Right lung (tissue), 2 donors: ENCODE measurements at regions not wholly inside any gene's neighbourhood (a gene's known extent, or its start where the extent isn't known, plus 50 kb on each side); places are given as distances from the start of the nearest gene placed in this dataset.

Experiments
- DNase-seq, 2 donors: peaks; one replicate each; pipeline ENCODE4 v3.0.0-alpha.2; 2013

DNA sequence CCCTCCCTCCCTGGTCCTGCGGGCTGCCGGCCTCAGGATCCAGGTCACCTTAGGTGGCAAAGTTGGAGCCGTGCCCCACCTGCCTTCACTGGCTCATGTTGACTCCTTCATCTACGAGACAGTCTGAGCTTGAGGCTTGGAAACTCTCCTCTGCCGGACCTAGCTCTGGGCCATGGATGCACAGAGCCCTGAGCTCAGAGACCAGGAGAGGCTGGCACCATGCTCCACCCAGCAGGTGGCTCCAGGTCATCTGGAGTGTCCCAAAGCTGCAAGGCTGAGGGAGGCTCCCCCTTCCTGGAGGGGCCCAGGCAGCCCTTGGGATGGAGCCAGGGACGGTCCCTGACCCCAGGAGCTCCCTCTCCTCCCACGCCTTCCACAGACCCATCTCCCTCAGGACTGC, 81.3 kb downstream of the PDGFA start:
- DNase-seq: no peak

DNA sequence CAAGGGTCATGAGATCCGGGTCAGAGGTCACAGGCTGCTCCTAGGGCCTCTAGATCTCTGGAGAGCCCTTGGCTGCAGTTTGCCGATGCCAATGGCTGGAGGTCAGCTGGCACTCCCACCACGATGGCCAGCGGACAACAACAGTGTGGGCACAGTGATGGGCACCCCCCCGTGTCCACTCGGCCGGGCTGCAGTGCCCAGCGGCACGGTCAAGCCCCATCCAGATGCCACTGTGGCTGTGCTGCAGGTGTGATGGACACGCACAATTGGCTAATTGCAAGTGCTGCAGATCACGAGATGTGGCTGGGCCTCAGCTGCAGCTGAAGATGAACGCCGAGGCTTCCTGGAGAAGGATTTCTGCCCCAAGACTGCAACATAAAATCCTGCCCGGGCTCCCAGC, 80.7 kb downstream of the PDGFA start:
- DNase-seq: no peak

DNA sequence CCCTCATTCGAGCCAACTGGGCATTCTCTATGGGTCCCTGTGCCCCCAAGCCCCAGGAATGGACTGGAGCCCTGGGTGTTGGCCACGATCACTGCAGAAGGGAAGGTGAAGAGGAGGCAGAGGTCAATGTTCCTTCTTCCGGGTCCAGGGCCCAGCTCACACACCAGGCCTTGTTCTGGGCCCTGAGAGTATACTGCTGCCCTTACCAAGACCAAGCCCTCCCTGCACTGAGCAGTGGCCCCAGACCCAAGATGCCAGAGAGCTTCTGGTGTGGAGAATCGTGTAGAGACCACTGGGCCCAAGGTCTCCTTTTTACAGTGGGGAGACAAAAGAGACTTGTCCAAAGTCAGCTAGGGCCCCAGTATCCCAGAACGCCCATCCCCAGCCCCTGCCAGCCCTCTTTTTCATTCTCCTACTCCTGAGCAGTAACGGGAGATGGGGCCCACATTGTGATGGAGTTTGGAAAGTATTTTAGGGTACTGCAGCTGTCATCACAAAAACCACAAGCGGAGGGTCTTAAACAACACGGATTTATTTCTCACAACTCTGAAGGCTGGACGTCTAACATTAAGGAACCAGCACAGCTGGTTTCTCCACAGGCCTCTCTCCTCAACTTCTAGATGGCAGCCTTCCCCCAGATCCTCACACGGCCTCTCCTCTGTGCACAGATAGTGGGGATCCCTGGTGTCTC, 79.4 kb downstream of the PDGFA start:
- no peak for DNase-seq

DNA sequence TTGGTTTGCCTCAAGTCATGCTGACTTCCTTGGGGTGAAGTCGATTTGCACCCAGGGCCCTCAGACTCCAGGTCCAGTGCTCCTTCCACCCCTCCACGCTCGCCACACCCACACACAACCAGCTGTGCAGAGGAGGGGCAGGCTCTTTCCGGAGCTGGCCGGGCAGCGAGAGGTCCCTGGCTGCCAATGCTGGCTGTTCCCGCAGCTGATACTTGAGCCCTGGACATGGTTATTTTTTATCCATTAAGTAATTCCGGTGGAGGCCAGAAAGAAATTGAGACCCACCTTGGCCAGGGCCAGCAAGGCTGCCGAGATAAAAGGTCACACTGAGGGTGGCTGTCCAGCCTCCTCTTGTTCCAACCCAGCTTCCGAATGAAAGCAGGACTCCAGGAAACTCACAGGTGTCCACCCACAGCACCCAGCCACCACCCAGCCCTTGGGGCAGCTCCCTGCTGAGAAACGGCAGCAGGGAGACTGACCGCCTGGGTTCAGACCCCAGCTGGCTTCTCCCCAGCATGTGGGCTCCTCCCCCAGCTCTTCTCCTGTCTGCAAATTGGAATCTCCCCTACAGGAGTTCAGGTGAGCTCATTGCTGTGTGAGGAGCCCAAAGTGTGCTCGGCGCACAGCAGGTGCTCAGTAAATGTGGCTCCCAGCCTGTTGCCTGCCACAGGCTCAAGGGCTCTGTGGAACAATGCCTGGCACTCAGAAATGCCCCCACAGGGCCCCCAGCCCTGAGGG, 77.8 kb downstream of the PDGFA start:
- DNase-seq: no peak

DNA sequence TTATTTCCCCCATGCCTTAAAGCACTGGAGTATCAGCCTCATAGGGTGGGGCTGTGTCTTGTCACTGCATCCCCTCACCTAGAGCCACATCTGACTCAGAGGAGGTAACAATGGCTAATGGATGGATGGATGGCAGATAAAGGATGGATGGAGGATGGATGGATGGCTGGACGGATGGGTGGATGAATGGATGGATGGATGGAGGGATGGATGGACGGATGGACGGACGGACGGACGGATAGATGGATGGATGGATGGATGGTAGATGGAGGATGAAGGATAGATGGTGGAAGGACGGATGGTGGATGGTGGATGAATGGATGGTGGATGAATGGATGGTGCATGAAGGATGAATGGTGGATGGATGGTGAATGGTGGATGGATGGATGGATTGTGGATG, 77.2 kb downstream of the PDGFA start:
- DNase-seq: no peak

DNA sequence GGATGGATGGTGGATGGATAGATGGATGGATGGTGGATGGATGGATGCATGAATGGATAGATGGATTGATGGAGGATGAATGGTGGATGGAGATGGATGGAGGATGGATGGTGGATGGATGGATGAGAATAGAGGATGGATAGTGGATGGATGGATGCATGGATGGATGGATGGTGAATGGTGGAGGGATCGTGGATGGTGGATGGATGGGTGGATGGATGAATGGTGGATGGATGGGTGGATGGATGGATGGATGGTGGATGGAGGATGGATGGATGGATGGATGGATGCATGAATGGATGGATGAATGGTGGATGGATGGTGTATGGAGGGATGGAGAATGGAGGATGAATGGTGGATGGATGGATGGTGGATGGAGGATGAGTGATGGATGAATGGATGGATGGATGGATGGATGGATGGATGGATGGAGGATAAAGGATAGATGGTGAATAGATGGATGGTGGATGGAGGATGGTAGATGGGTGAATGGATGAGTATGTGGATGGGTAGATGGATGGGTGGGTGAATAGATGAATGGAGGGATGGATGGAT, 76.3 kb downstream of the PDGFA start:
- no peak for DNase-seq

DNA sequence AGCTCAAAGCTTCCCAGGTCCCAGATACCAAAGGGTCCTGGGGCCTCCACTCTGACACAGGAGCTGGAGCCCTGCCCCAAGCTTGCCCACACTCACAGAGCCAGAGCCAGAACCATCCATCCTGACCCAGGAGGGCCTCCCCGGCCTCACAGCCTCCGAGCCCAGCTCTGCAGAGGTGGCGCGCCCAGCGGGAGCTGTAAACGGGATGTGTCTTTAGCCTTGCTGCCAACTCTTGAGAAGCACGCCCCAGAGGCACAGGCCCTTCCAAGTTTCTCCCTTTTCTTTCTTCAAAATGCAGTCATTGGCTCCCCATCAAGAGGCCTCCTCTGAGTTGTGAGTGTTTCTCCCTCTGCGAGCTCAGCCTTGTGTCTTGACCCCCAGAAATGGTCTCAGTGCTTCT, 75.0 kb downstream of the PDGFA start:
- no peak for DNase-seq

DNA sequence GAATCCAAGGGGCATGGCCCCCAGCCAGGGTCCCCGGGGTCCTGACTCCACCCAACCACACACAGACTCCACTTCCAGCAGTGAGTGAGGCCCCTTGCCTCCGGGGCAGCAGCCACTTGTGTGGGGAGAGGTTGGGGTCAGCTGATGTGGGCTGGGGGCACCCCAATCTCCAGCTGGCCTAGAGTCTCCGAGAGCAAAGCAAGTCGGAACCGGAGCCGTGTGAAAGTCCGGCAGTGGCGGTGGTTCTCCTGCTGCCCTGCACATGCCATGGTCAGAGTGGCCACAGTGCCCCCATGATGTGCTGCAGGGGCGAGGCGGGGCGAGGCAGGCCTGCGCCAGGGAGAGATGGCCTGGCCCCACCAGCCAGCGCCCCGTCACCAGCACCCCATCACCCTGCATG, 74.6 kb downstream of the PDGFA start:
- DNase-seq: no peak

DNA sequence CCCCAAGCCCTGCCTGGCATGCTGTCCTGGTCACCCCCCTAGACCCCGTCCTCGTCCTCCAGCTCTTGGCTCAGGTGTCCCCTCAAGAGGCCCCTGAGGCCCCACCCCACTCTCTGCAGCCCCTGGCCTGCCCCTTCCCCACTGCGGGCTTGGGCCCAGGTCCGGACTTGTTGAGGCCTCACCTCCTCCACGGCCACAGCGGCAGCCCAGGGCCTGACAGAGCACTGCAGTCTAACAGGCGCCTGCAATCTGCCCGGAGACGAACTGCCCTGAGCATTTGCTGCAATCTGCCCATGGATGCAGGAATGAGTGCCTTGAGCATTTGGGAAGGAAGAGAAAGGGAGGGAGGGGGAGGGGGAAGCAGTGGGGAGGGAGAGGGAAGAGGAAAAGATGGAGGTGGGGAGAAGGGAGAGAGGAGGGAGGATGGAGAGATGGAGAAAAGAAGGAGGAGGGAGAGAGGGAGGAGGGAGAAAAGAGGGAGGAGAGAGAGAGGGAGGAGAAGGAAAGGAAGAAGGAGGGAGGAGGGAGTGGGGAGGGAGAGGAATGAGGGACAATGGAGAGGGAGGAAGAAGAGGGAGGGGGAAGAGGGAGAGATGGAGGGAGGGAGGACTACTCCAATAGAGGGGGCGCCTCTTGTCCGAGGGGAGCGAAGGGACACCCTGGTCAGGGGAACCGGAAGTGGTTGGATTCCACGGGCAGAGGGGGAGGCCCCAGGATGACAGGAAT, 73.9 kb downstream of the PDGFA start:
- DNase-seq: no peak

DNA sequence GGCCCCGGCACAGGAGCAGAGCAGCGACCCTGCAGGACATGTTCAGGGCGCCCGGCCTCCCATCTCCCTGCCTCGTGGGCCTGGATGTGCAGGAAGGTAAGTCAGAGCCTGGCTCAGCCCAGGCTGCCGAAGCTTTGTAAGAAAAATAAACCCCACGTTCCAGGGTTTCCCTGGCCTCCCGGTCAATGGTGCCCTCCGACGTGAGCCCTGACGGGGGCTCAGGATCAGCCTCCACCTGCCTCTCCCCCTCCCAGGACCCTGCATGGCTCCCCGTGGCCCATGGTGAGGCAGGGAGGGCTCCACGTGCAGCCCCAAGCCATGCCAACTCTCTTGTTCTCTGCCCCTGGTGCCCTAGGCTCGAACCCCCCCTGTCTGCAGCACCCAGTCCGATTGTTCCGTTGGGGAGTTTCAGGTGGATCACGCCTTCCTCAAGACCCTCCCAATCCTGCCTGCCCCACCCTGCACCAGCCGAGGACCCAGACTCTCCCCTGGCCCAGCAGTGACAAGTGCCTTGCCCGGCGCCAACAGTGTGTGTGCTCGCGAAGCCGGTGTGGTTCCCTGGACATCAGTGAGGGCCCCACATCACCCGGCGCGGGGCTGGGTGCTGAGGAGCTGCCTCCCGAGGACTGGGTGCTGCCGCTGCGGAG, 73.2 kb downstream of the PDGFA start:
- DNase-seq: no peak
